OCI-LY3 (cell line): ENCODE measurements at regions not wholly inside any gene's neighbourhood (a gene's known extent, or its start where the extent isn't known, plus 50 kb on each side); places are given as distances from the start of the nearest gene placed in this dataset.

Experiments used
- H2AFZ ChIP-seq: fragments of 200-600, 300-600 bp; shearing (Covaris generic); 2 replicates; pipeline ENCODE4 v1.6.0; 2014; ENCODE audit warnings: antibody characterized with exemption, low read depth, low read length
- H3K27ac ChIP-seq: fragments of 200-600, 300-600 bp; sonication (generic); 2 replicates; pipeline ENCODE4 v1.5.1; 2014; ENCODE audit warnings: mild to moderate bottlenecking, low read length, moderate library complexity, mixed read lengths
- H3K27me3 ChIP-seq: fragments of 200-600, 300-600 bp; sonication (generic); 2 replicates; pipeline ENCODE4 v1.6.1; 2014; ENCODE audit warnings: low read depth, low read length, mixed read lengths
- H3K36me3 ChIP-seq: fragments of 200-600, 300-600 bp; sonication (generic); replicated peaks from 2 replicates; pipeline ENCODE3; 2014; ENCODE audit warnings: low read depth, low read length, mixed read lengths
- H3K4me1 ChIP-seq: fragments of 300-600, 200-600 bp; sonication (generic); 2 replicates; pipeline ENCODE4 v1.6.1; 2014; ENCODE audit warnings: low read length, mixed read lengths
- H3K4me2 ChIP-seq: fragments of 200-600, 300-600 bp; sonication (generic); 2 replicates; pipeline ENCODE4 v1.6.1; 2014; ENCODE audit warnings: low read length, mixed read lengths
- H3K4me3 ChIP-seq: fragments of 300-600, 200-600 bp; sonication (generic); 2 replicates; pipeline ENCODE4 v1.5.1; 2014; ENCODE audit warnings: antibody characterized with exemption, mild to moderate bottlenecking, low read length, moderate library complexity
- H3K79me2 ChIP-seq: fragments of 300-600, 200-600 bp; shearing (Covaris generic); 2 replicates; pipeline ENCODE4 v1.6.1; 2014; ENCODE audit warnings: mild to moderate bottlenecking, low read length, mixed read lengths
- H3K9ac ChIP-seq: fragments of 300-600, 200-600 bp; shearing (Covaris generic); 2 replicates; pipeline ENCODE4 v1.6.0; 2014; ENCODE audit warnings: mild to moderate bottlenecking, low read length, moderate library complexity
- H3K9me3 ChIP-seq: fragments of 200-600, 300-600 bp; shearing (Covaris generic); 2 replicates; pipeline ENCODE4 v1.6.1; 2014; ENCODE audit warnings: low read length, mixed read lengths; ENCODE audit not compliant: insufficient read depth
- H4K20me1 ChIP-seq: fragments of 200-600, 300-600 bp; sonication (generic); 2 replicates; pipeline ENCODE4 v1.6.1; 2016; ENCODE audit warnings: low read length, mixed read lengths; ENCODE audit not compliant: insufficient read depth
- CTCF ChIP-seq: fragments of 200-600, 300-600 bp; sonication (generic); IDR thresholded peaks from 2 replicates; pipeline ENCODE4 v1.5.1; 2014; ENCODE audit warnings: antibody characterized with exemption, low read length, low read depth
- EZH2phosphoT487 ChIP-seq: fragments of 200-600 bp; shearing (Covaris generic); IDR thresholded peaks from 2 replicates; pipeline ENCODE4 v1.6.1; 2018; ENCODE audit warnings: antibody characterized with exemption, mixed run types, low read depth

GRCh38 chr12:25372002-25372401 is 121.3 kb upstream of the KRAS start:
- H3K4me3 ChIP-seq = no peak overlapping the region
- no peaks in the 10 kb centered on the region for H4K20me1 ChIP-seq
- H3K4me2 ChIP-seq = no peak overlapping the region
- H3K9me3 ChIP-seq = no peaks in the 10 kb centered on the region
- H3K4me1 ChIP-seq = no peaks in the 10 kb centered on the region
- H3K27me3 ChIP-seq = no peaks in the 10 kb centered on the region
- H3K9ac ChIP-seq = no peak overlapping the region
- H3K36me3 ChIP-seq = no peaks in the 10 kb centered on the region
- TF ChIP-seq CTCF (no peak), EZH2phosphoT487 (no peak)
- H3K79me2 ChIP-seq = no peaks in the 10 kb centered on the region
- no peak overlapping the region for H2AFZ ChIP-seq
- no peak overlapping the region for H3K27ac ChIP-seq

- H2AFZ ChIP-seq = no peak overlapping the region
- TF ChIP-seq EZH2phosphoT487 (no peak), CTCF (no peak)
- no peaks in the 10 kb centered on the region for H3K27me3 ChIP-seq
- peaks cover 14% of the 10 kb centered on the region for H3K4me1 ChIP-seq
- no peak overlapping the region for H3K27ac ChIP-seq
- no peaks in the 10 kb centered on the region for H3K79me2 ChIP-seq
- no peaks in the 10 kb centered on the region for H3K36me3 ChIP-seq
- no peak overlapping the region for H3K4me3 ChIP-seq
- no peak overlapping the region for H3K4me2 ChIP-seq
- no peaks in the 10 kb centered on the region for H3K9me3 ChIP-seq
- H3K9ac ChIP-seq = no peak overlapping the region
- H4K20me1 ChIP-seq = no peaks in the 10 kb centered on the region
These were observed 117.8 kb upstream of the KRAS start for GRCh38 chr12:25368557-25368956.

- H3K79me2 ChIP-seq = no peaks in the 10 kb centered on the region
- H3K27me3 ChIP-seq = no peaks in the 10 kb centered on the region
- peaks cover 14% of the 10 kb centered on the region for H3K4me1 ChIP-seq
- no peak overlapping the region for H3K4me3 ChIP-seq
- no peak overlapping the region for H3K4me2 ChIP-seq
- H3K36me3 ChIP-seq = no peaks in the 10 kb centered on the region
- no peaks in the 10 kb centered on the region for H4K20me1 ChIP-seq
- no peaks in the 10 kb centered on the region for H3K9me3 ChIP-seq
- TF ChIP-seq EZH2phosphoT487 (no peak), CTCF (no peak)
- H2AFZ ChIP-seq = no peak overlapping the region
- H3K27ac ChIP-seq = no peak overlapping the region
- no peak overlapping the region for H3K9ac ChIP-seq
These were observed 115.4 kb upstream of the KRAS start for GRCh38 chr12:25366122-25366521.

- H3K4me3 ChIP-seq = no peak overlapping the region
- H3K36me3 ChIP-seq = no peaks in the 10 kb centered on the region
- peak overlapping the region; percentile 47 for H3K4me2 ChIP-seq
- no peak overlapping the region for H3K27ac ChIP-seq
- H2AFZ ChIP-seq = 0 out of 2 replicates have a peak overlapping the region, but pooled peaks have one; percentile 3
- H3K9me3 ChIP-seq = no peaks in the 10 kb centered on the region
- no peaks in the 10 kb centered on the region for H3K27me3 ChIP-seq
- TF ChIP-seq CTCF (no peak), EZH2phosphoT487 (no peak)
- H3K9ac ChIP-seq = no peak overlapping the region
- no peaks in the 10 kb centered on the region for H4K20me1 ChIP-seq
- H3K4me1 ChIP-seq = peaks cover 14% of the 10 kb centered on the region
- no peaks in the 10 kb centered on the region for H3K79me2 ChIP-seq
These were observed 114.6 kb upstream of the KRAS start for GRCh38 chr12:25365340-25365730.
